ENCODE measurements at regions not wholly inside any gene's neighbourhood (a gene's known extent, or its start where the extent isn't known, plus 50 kb on each side); places are given as distances from the start of the nearest gene placed in this dataset.

DNA sequence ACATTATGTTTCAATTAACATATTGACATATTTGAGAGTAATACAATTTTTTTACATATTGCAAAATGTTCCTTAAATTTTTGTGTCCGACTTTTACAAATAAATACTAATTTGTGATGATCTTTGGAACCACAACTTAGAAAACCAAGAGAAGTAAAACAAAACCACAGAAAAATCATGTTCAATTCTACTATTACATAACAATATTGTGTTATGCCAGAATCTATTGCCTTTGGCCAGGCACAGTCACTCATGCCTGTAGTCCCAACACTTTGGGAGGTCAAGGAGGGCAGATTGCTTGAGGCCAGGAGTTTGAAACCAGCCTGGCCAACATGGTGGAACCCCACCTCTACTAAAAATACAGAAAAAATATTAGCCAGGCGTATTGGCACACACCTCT lies 92.8 kb upstream of the APCDD1 start:
- TF ChIP-seq SUZ12 (IDR thresholded peaks at IDR 0.05; ENCODE audit: extremely low read depth, insufficient read depth, insufficient read length): no peak
- no peak for TF ChIP-seq YY1 (IDR thresholded peaks at IDR 0.05; ENCODE audit: insufficient read depth, insufficient read length)
- no peak for TF ChIP-seq ZNF274 (IDR thresholded peaks at IDR 0.05; ENCODE audit: low read depth, low read length)
